ENCODE measurements at regions not wholly inside any gene's neighbourhood (a gene's known extent, or its start where the extent isn't known, plus 50 kb on each side); places are given as distances from the start of the nearest gene placed in this dataset.
A peak's percentile ranks its signal among the peaks of the same experiment; 100 is the strongest.

GRCh38 chr9:87088192-87088591, 140.9 kb upstream of the GAS1 start:
- no peak overlapping the region for H2BK5ac ChIP-seq (ENCODE audit: low read length)
- no peak overlapping the region for H4K91ac ChIP-seq (ENCODE audit: low read depth, low read length, poor library complexity)
- no peak overlapping the region for H3K4ac ChIP-seq (ENCODE audit: low read length)
- H3K18ac ChIP-seq (ENCODE audit: low read length) = no peak overlapping the region
- H3K4me1 ChIP-seq (ENCODE audit: control insufficient read depth in 2 of 2, insufficient read depth in 1 of 2, low read depth in 1 of 2, low read length in 2 of 2) = no peaks in the 10 kb centered on the region
- WGBS, 2 donors (ENCODE audit: extremely low coverage in 2 of 2, insufficient read length in 2 of 2, insufficient replicate concordance in 1 of 2) = no CpG with 5 or more reads among the region's 1 CpG
- H2BK120ac ChIP-seq (ENCODE audit: low read depth, low read length) = no peak overlapping the region
- no peak overlapping the region for H2AFZ ChIP-seq (ENCODE audit: low read length)
- no peak overlapping the region for H2AK5ac ChIP-seq (ENCODE audit: low read depth, low read length)
- H3K27ac ChIP-seq (replicated peaks; ENCODE audit: low read length) = no peak overlapping the region
- no peak overlapping the region for H3K23ac ChIP-seq (ENCODE audit: low read depth, low read length, poor library complexity)
- no peaks in the 10 kb centered on the region for H3K9me3 ChIP-seq (replicated peaks in 1 of 2; ENCODE audit: control insufficient read depth in 2 of 2, insufficient read depth in 1 of 2, low read depth in 1 of 2, low read length in 2 of 2)
- H3K27me3 ChIP-seq (ENCODE audit: control insufficient read depth in 3 of 3, insufficient read depth in 3 of 3, low read depth in 1 of 3, low read length in 3 of 3) = peaks cover 0 to 2% (median 0%) of the 10 kb centered on the region in 3 experiments
- no peak overlapping the region for H3K4me3 ChIP-seq (ENCODE audit: low read length in 2 of 2)
- no peak for DNase-seq (ENCODE audit: low spot score)
- no peak overlapping the region for H3K9ac ChIP-seq (ENCODE audit: low read depth, low read length, poor library complexity)
- no peaks in the 10 kb centered on the region for H3K79me1 ChIP-seq (ENCODE audit: low read depth, low read length)
- no peak overlapping the region for H2BK12ac ChIP-seq (ENCODE audit: low read length)
- no peak overlapping the region for H3K14ac ChIP-seq (ENCODE audit: low read length)
- no peak overlapping the region for H2BK15ac ChIP-seq (ENCODE audit: low read length)
- H3K4me2 ChIP-seq (ENCODE audit: insufficient read depth, low read length, poor library complexity, severe bottlenecking) = no peak overlapping the region
- H3K36me3 ChIP-seq (replicated peaks in 1 of 2; ENCODE audit: control insufficient read depth in 2 of 2, insufficient read depth in 2 of 2, low read length in 2 of 2) = no peaks in the 10 kb centered on the region
- H4K8ac ChIP-seq (ENCODE audit: low read depth, low read length) = no peak overlapping the region

DNA sequence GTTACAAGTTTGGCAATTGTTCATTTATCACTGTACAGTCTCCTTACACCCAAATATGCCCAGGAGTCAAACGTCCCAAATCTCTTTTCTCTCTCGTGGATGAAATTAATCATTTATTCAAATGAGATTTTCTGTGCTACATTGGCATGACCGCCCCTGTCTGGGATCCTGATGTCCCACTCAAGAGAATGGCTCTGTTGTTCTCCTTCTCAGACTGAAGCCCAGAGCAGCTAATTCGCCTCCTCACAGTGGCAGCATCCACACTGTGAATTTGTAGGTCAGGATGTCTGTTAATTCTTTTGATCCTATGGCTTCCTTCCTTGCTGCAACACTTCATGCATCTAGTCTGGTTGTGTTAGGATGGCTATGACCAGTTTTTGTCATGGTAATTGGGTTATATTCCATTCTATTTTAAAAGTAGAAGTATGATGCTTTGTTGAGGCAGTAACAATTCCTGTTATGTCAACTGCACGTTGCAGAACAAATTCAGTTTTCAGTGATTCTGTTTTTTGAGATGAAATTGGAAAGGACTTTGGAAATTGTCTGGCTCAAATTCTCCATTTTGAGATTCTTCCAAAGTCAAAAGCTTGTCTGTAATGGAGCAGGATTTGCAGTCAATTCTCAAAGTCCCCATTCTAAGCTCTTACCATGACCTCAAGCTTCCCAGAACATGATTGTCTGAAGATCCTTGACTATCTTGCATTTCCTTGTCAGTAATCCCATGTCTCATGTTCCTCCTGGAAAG, 141.5 kb upstream of the GAS1 start:
- Histone ChIP-seq H2AFZ (ENCODE audit: low read length) (no peak overlapping the region), H2BK15ac (ENCODE audit: low read length) (no peak overlapping the region), H3K27ac (replicated peaks; ENCODE audit: low read length) (no peak overlapping the region), H4K91ac (ENCODE audit: low read depth, low read length, poor library complexity) (no peak overlapping the region), H2BK5ac (ENCODE audit: low read length) (no peak overlapping the region), H3K9ac (ENCODE audit: low read depth, low read length, poor library complexity) (no peak overlapping the region), H4K8ac (ENCODE audit: low read depth, low read length) (no peak overlapping the region), H3K4me3 (ENCODE audit: low read length in 2 of 2) (no peak overlapping the region), H3K4me2 (ENCODE audit: insufficient read depth, low read length, poor library complexity, severe bottlenecking) (no peak overlapping the region), H3K79me1 (ENCODE audit: low read depth, low read length) (no peaks in the 10 kb centered on the region), H3K4me1 (ENCODE audit: control insufficient read depth in 2 of 2, insufficient read depth in 1 of 2, low read depth in 1 of 2, low read length in 2 of 2) (no peaks in the 10 kb centered on the region), H2BK120ac (ENCODE audit: low read depth, low read length) (no peak overlapping the region), H3K4ac (ENCODE audit: low read length) (no peak overlapping the region), H2BK12ac (ENCODE audit: low read length) (no peak overlapping the region), H3K36me3 (replicated peaks in 1 of 2; ENCODE audit: control insufficient read depth in 2 of 2, insufficient read depth in 2 of 2, low read length in 2 of 2) (no peaks in the 10 kb centered on the region), H3K18ac (ENCODE audit: low read length) (no peak overlapping the region), H2AK5ac (ENCODE audit: low read depth, low read length) (no peak overlapping the region), H3K14ac (ENCODE audit: low read length) (peak overlapping the region; percentile 11), H3K27me3 (ENCODE audit: control insufficient read depth in 3 of 3, insufficient read depth in 3 of 3, low read depth in 1 of 3, low read length in 3 of 3) (peaks cover 0 to 2% (median 0%) of the 10 kb centered on the region in 3 experiments), H3K9me3 (replicated peaks in 1 of 2; ENCODE audit: control insufficient read depth in 2 of 2, insufficient read depth in 1 of 2, low read depth in 1 of 2, low read length in 2 of 2) (no peaks in the 10 kb centered on the region), H3K23ac (ENCODE audit: low read depth, low read length, poor library complexity) (no peak overlapping the region)
- DNase-seq (ENCODE audit: low spot score) = no peak
- WGBS, 2 donors (ENCODE audit: extremely low coverage in 2 of 2, insufficient read length in 2 of 2, insufficient replicate concordance in 1 of 2) = no CpG with 5 or more reads among the region's 5 CpGs

- WGBS, 2 donors (ENCODE audit: extremely low coverage in 2 of 2, insufficient read length in 2 of 2, insufficient replicate concordance in 1 of 2) = no CpG with 5 or more reads among the region's 2 CpGs
- no peak overlapping the region for H3K27ac ChIP-seq (replicated peaks; ENCODE audit: low read length)
- H2BK15ac ChIP-seq (ENCODE audit: low read length) = no peak overlapping the region
- no peaks in the 10 kb centered on the region for H3K9me3 ChIP-seq (replicated peaks in 1 of 2; ENCODE audit: control insufficient read depth in 2 of 2, insufficient read depth in 1 of 2, low read depth in 1 of 2, low read length in 2 of 2)
- H3K27me3 ChIP-seq (ENCODE audit: control insufficient read depth in 3 of 3, insufficient read depth in 3 of 3, low read depth in 1 of 3, low read length in 3 of 3) = peaks cover 0 to 2% (median 0%) of the 10 kb centered on the region in 3 experiments
- no peaks in the 10 kb centered on the region for H3K4me1 ChIP-seq (ENCODE audit: control insufficient read depth in 2 of 2, insufficient read depth in 1 of 2, low read depth in 1 of 2, low read length in 2 of 2)
- no peak overlapping the region for H3K9ac ChIP-seq (ENCODE audit: low read depth, low read length, poor library complexity)
- H2AFZ ChIP-seq (ENCODE audit: low read length) = no peak overlapping the region
- no peak overlapping the region for H3K4me2 ChIP-seq (ENCODE audit: insufficient read depth, low read length, poor library complexity, severe bottlenecking)
- H3K4ac ChIP-seq (ENCODE audit: low read length) = no peak overlapping the region
- H2BK12ac ChIP-seq (ENCODE audit: low read length) = no peak overlapping the region
- peak overlapping the region; percentile 11 for H3K14ac ChIP-seq (ENCODE audit: low read length)
- H3K23ac ChIP-seq (ENCODE audit: low read depth, low read length, poor library complexity) = no peak overlapping the region
- no peak overlapping the region for H4K8ac ChIP-seq (ENCODE audit: low read depth, low read length)
- no peak overlapping the region for H2BK120ac ChIP-seq (ENCODE audit: low read depth, low read length)
- no peaks in the 10 kb centered on the region for H3K79me1 ChIP-seq (ENCODE audit: low read depth, low read length)
- H3K36me3 ChIP-seq (replicated peaks in 1 of 2; ENCODE audit: control insufficient read depth in 2 of 2, insufficient read depth in 2 of 2, low read length in 2 of 2) = no peaks in the 10 kb centered on the region
- no peak overlapping the region for H4K91ac ChIP-seq (ENCODE audit: low read depth, low read length, poor library complexity)
- H3K4me3 ChIP-seq (ENCODE audit: low read length in 2 of 2) = no peak overlapping the region
- H2AK5ac ChIP-seq (ENCODE audit: low read depth, low read length) = no peak overlapping the region
- no peak for DNase-seq (ENCODE audit: low spot score)
- H3K18ac ChIP-seq (ENCODE audit: low read length) = no peak overlapping the region
- no peak overlapping the region for H2BK5ac ChIP-seq (ENCODE audit: low read length)
These were observed 142.2 kb upstream of the GAS1 start for GRCh38 chr9:87089506-87089905.

- no peak overlapping the region for H3K18ac ChIP-seq (ENCODE audit: low read length)
- no peaks in the 10 kb centered on the region for H3K36me3 ChIP-seq (replicated peaks in 1 of 2; ENCODE audit: control insufficient read depth in 2 of 2, insufficient read depth in 2 of 2, low read length in 2 of 2)
- H2AFZ ChIP-seq (ENCODE audit: low read length) = no peak overlapping the region
- H2BK5ac ChIP-seq (ENCODE audit: low read length) = no peak overlapping the region
- no peak overlapping the region for H3K14ac ChIP-seq (ENCODE audit: low read length)
- no peak overlapping the region for H3K27ac ChIP-seq (replicated peaks; ENCODE audit: low read length)
- no peak overlapping the region for H2AK5ac ChIP-seq (ENCODE audit: low read depth, low read length)
- DNase-seq (ENCODE audit: low spot score) = no peak
- H2BK15ac ChIP-seq (ENCODE audit: low read length) = no peak overlapping the region
- no peak overlapping the region for H4K8ac ChIP-seq (ENCODE audit: low read depth, low read length)
- peaks cover 0 to 2% (median 0%) of the 10 kb centered on the region in 3 experiments for H3K27me3 ChIP-seq (ENCODE audit: control insufficient read depth in 3 of 3, insufficient read depth in 3 of 3, low read depth in 1 of 3, low read length in 3 of 3)
- H2BK120ac ChIP-seq (ENCODE audit: low read depth, low read length) = no peak overlapping the region
- no peak overlapping the region for H3K4ac ChIP-seq (ENCODE audit: low read length)
- H3K4me1 ChIP-seq (ENCODE audit: control insufficient read depth in 2 of 2, insufficient read depth in 1 of 2, low read depth in 1 of 2, low read length in 2 of 2) = no peaks in the 10 kb centered on the region
- no peak overlapping the region for H3K4me2 ChIP-seq (ENCODE audit: insufficient read depth, low read length, poor library complexity, severe bottlenecking)
- no peak overlapping the region for H3K23ac ChIP-seq (ENCODE audit: low read depth, low read length, poor library complexity)
- no peak overlapping the region for H2BK12ac ChIP-seq (ENCODE audit: low read length)
- no peaks in the 10 kb centered on the region for H3K9me3 ChIP-seq (replicated peaks in 1 of 2; ENCODE audit: control insufficient read depth in 2 of 2, insufficient read depth in 1 of 2, low read depth in 1 of 2, low read length in 2 of 2)
- no peak overlapping the region for H3K4me3 ChIP-seq (ENCODE audit: low read length in 2 of 2)
- no peak overlapping the region for H3K9ac ChIP-seq (ENCODE audit: low read depth, low read length, poor library complexity)
- no peak overlapping the region for H4K91ac ChIP-seq (ENCODE audit: low read depth, low read length, poor library complexity)
- H3K79me1 ChIP-seq (ENCODE audit: low read depth, low read length) = no peaks in the 10 kb centered on the region
These were observed 142.6 kb upstream of the GAS1 start for GRCh38 chr9:87089929-87090328.

Measured in neuronal stem cell (in vitro differentiated cells).